ENCODE measurements at regions not wholly inside any gene's neighbourhood (a gene's known extent, or its start where the extent isn't known, plus 50 kb on each side); places are given as distances from the start of the nearest gene placed in this dataset.
"Not testable (repeated sequence)": the region's sequence is repeated elsewhere in the genome, so short reads cannot be mapped to it uniquely, and the experiment has no call there.

- DNase-seq, result no peak
Measured at GRCh38 chr7:41420421-41420820, 282.5 kb downstream of the INHBA start.

GRCh38 chr7:41418337-41418736 lies 284.6 kb downstream of the INHBA start:
- no peak for DNase-seq

- DNase-seq, result no peak
Measured at GRCh38 chr7:41416208-41416595, 286.7 kb downstream of the INHBA start.

GRCh38 chr7:41415471-41416207 lies 287.3 kb downstream of the INHBA start:
- DNase-seq, result no peak

GRCh38 chr7:41415051-41415450 lies 287.8 kb downstream of the INHBA start:
- no peak for DNase-seq

GRCh38 chr7:41404375-41405074 lies 298.4 kb downstream of the INHBA start:
- no peak for DNase-seq

GRCh38 chr7:41403291-41403690 lies 299.6 kb downstream of the INHBA start:
- DNase-seq, result no peak

- no peak for DNase-seq
Measured at GRCh38 chr7:41401833-41402232, 301.1 kb downstream of the INHBA start.

- no peak for DNase-seq
Measured at GRCh38 chr7:41399171-41399570, 303.7 kb downstream of the INHBA start.

GRCh38 chr7:41391818-41392217 lies 311.1 kb downstream of the INHBA start:
- DNase-seq, result no peak

- DNase-seq, result not testable (repeated sequence)
Measured at GRCh38 chr7:41388933-41389332, 314.0 kb downstream of the INHBA start.

GRCh38 chr7:41385996-41386395 lies 316.9 kb downstream of the INHBA start:
- DNase-seq, result no peak

- no peak for DNase-seq
Measured at GRCh38 chr7:41384418-41384817, 318.5 kb downstream of the INHBA start.

- no peak for DNase-seq
Measured at GRCh38 chr7:41383596-41383995, 319.3 kb downstream of the INHBA start.

- no peak for DNase-seq
Measured at GRCh38 chr7:41378156-41378555, 324.7 kb downstream of the INHBA start.

GRCh38 chr7:41375582-41375981 lies 327.3 kb downstream of the INHBA start:
- no peak for DNase-seq

- DNase-seq, result no peak
Measured at GRCh38 chr7:41374150-41374848, 328.6 kb downstream of the INHBA start.

- DNase-seq, result no peak
Measured at GRCh38 chr7:41367967-41368882, 334.7 kb downstream of the INHBA start.

- DNase-seq, result no peak
Measured at GRCh38 chr7:41351091-41351490, 351.8 kb downstream of the INHBA start.

- DNase-seq, result no peak
Measured at GRCh38 chr7:41346878-41347277, 356.0 kb downstream of the INHBA start.

GRCh38 chr7:41339913-41340676 lies 362.8 kb downstream of the INHBA start:
- no peak for DNase-seq

- no peak for DNase-seq
Measured at GRCh38 chr7:41336981-41337380, 365.9 kb downstream of the INHBA start.

Data from bone marrow (tissue), 2 donors.